MM.1S (cell line): ENCODE measurements at regions not wholly inside any gene's neighbourhood (a gene's known extent, or its start where the extent isn't known, plus 50 kb on each side); places are given as distances from the start of the nearest gene placed in this dataset.
A peak's percentile ranks its signal among the peaks of the same experiment; 100 is the strongest.

Experiments used
- DNase-seq: peaks from one replicate; pipeline ENCODE4 v3.0.0-alpha.2; 2015
- H2AFZ ChIP-seq: fragments of 300-600 bp; sonication (generic); 2 replicates; pipeline ENCODE4 v1.6.0; 2016; ENCODE audit warnings: antibody characterized with exemption, low read length
- H3F3A ChIP-seq: fragments of 300-600 bp; sonication (generic); 2 replicates; pipeline ENCODE4 v1.6.1; 2016; ENCODE audit warnings: mild to moderate bottlenecking, antibody characterized with exemption, low read length, moderate library complexity, mixed read lengths; ENCODE audit not compliant: insufficient read depth
- H3K27ac ChIP-seq: fragments of 300-600 bp; sonication (generic); 2 replicates; pipeline ENCODE4 v1.5.1; 2016; ENCODE audit warnings: mild to moderate bottlenecking, low read length
- H3K27me3 ChIP-seq: fragments of 300-600 bp; sonication (generic); replicated peaks from 2 replicates; pipeline ENCODE4 v1.6.0; 2016; ENCODE audit warnings: low read length; ENCODE audit not compliant: insufficient read depth
- H3K36me3 ChIP-seq: fragments of 300-600 bp; sonication (generic); replicated peaks from 2 replicates; pipeline ENCODE4 v1.6.1; 2016; ENCODE audit warnings: mild to moderate bottlenecking, low read length, mixed read lengths; ENCODE audit not compliant: insufficient read depth
- H3K4me1 ChIP-seq: fragments of 300-600 bp; sonication (generic); 2 replicates; pipeline ENCODE4 v1.6.1; 2016; ENCODE audit warnings: low read length, mixed read lengths
- H3K4me2 ChIP-seq: fragments of 300-600 bp; sonication (generic); 2 replicates; pipeline ENCODE4 v1.6.0; 2016; ENCODE audit warnings: low read depth, low read length
- H3K4me3 ChIP-seq: fragments of 300-600 bp; sonication (generic); 2 replicates; pipeline ENCODE4 v1.5.1; 2016; ENCODE audit warnings: low read length, mixed read lengths
- H3K79me2 ChIP-seq: fragments of 300-600 bp; sonication (generic); 2 replicates; pipeline ENCODE4 v1.6.1; 2016; ENCODE audit warnings: mixed run types, low read length, mixed read lengths
- H3K9ac ChIP-seq: fragments of 300-600 bp; sonication (generic); 2 replicates; pipeline ENCODE4 v1.6.1; 2016; ENCODE audit warnings: low read length, mixed read lengths
- H3K9me2 ChIP-seq: fragments of 300-600 bp; sonication (generic); replicated peaks from 2 replicates; pipeline ENCODE4 v1.6.1; 2016; ENCODE audit warnings: mild to moderate bottlenecking, low read length, mixed read lengths; ENCODE audit not compliant: insufficient read depth
- H3K9me3 ChIP-seq: fragments of 300-600 bp; sonication (generic); replicated peaks from 2 replicates; pipeline ENCODE4 v1.6.1; 2016; ENCODE audit warnings: mild to moderate bottlenecking, low read length, mixed read lengths; ENCODE audit not compliant: insufficient read depth
- H4K20me1 ChIP-seq: fragments of 300-600 bp; sonication (generic); 2 replicates; pipeline ENCODE4 v1.6.1; 2016; ENCODE audit warnings: mild to moderate bottlenecking, low read length, moderate library complexity, mixed read lengths; ENCODE audit not compliant: insufficient read depth
- CTCF ChIP-seq: fragments of 300-600 bp; sonication (generic); IDR thresholded peaks from 2 replicates; pipeline ENCODE4 v1.5.1; 2016; ENCODE audit warnings: antibody characterized with exemption, low read length, mixed read lengths
- EZH2 ChIP-seq: fragments of 300-600 bp; sonication (generic); optimal IDR thresholded peaks from 2 replicates; pipeline ENCODE3; 2017; ENCODE audit warnings: low read depth, mild to moderate bottlenecking, antibody characterized with exemption, low read length, mixed read lengths
- EZH2phosphoT487 ChIP-seq: fragments of 300-600 bp; sonication (generic); IDR thresholded peaks from 2 replicates; pipeline ENCODE4 v1.6.1; 2018; ENCODE audit warnings: antibody characterized with exemption, low read length

- DNase-seq, result no peak
- Histone ChIP-seq H4K20me1 (no peaks in the 10 kb centered on the region), H3K4me2 (no peak overlapping the region), H3K9me2 (no peaks in the 10 kb centered on the region), H3K79me2 (no peaks in the 10 kb centered on the region), H3K27ac (no peak overlapping the region), H3K36me3 (no peaks in the 10 kb centered on the region), H2AFZ (no peak overlapping the region), H3K27me3 (peaks cover 14% of the 10 kb centered on the region), H3K4me1 (no peaks in the 10 kb centered on the region), H3K9me3 (no peaks in the 10 kb centered on the region), H3F3A (no peaks in the 10 kb centered on the region), H3K9ac (no peak overlapping the region), H3K4me3 (no peak overlapping the region)
- TF ChIP-seq EZH2phosphoT487 (no peak), EZH2 (no peak), CTCF (no peak)
Observed at GRCh38 chr9:36744678-36745077, 172.0 kb downstream of the MELK start.

- no peak overlapping the region for H3K27ac ChIP-seq
- H3K9ac ChIP-seq, result no peak overlapping the region
- no peaks in the 10 kb centered on the region for H3K79me2 ChIP-seq
- no peaks in the 10 kb centered on the region for H4K20me1 ChIP-seq
- peaks cover 11% of the 10 kb centered on the region for H3K27me3 ChIP-seq
- H3K36me3 ChIP-seq, result no peaks in the 10 kb centered on the region
- no peak overlapping the region for H3K4me3 ChIP-seq
- no peaks in the 10 kb centered on the region for H3K4me1 ChIP-seq
- no peak for TF ChIP-seq EZH2
- H3F3A ChIP-seq, result no peaks in the 10 kb centered on the region
- no peak overlapping the region for H2AFZ ChIP-seq
- no peak overlapping the region for H3K4me2 ChIP-seq
- H3K9me3 ChIP-seq, result no peaks in the 10 kb centered on the region
- H3K9me2 ChIP-seq, result no peaks in the 10 kb centered on the region
- DNase-seq, result no peak
Observed at GRCh38 chr9:36745977-36746376, 173.3 kb downstream of the MELK start.

GRCh38 chr9:36746415-36746814 lies 173.7 kb downstream of the MELK start:
- no peaks in the 10 kb centered on the region for H3F3A ChIP-seq
- H3K4me3 ChIP-seq, result no peak overlapping the region
- no peak overlapping the region for H3K9ac ChIP-seq
- no peaks in the 10 kb centered on the region for H3K79me2 ChIP-seq
- H3K27me3 ChIP-seq, result peaks cover 16% of the 10 kb centered on the region
- H3K27ac ChIP-seq, result no peak overlapping the region
- H3K9me2 ChIP-seq, result no peaks in the 10 kb centered on the region
- no peaks in the 10 kb centered on the region for H4K20me1 ChIP-seq
- no peaks in the 10 kb centered on the region for H3K4me1 ChIP-seq
- H2AFZ ChIP-seq, result no peak overlapping the region
- DNase-seq, result no peak
- no peak for TF ChIP-seq EZH2phosphoT487
- no peak for TF ChIP-seq EZH2
- no peak for TF ChIP-seq CTCF
- H3K4me2 ChIP-seq, result no peak overlapping the region
- H3K36me3 ChIP-seq, result no peaks in the 10 kb centered on the region
- H3K9me3 ChIP-seq, result no peaks in the 10 kb centered on the region

- no peak overlapping the region for H2AFZ ChIP-seq
- H3F3A ChIP-seq, result no peaks in the 10 kb centered on the region
- H3K79me2 ChIP-seq, result no peaks in the 10 kb centered on the region
- H3K36me3 ChIP-seq, result no peaks in the 10 kb centered on the region
- TF ChIP-seq EZH2phosphoT487 (no peak), EZH2 (no peak), CTCF (no peak)
- no peak overlapping the region for H3K4me3 ChIP-seq
- no peaks in the 10 kb centered on the region for H3K9me3 ChIP-seq
- no peak overlapping the region for H3K9ac ChIP-seq
- no peaks in the 10 kb centered on the region for H3K9me2 ChIP-seq
- H3K27me3 ChIP-seq, result peaks cover 6% of the 10 kb centered on the region; the same call in 1 of the 2 replicates
- no peak overlapping the region for H3K27ac ChIP-seq
- H4K20me1 ChIP-seq, result no peaks in the 10 kb centered on the region
- no peak overlapping the region for H3K4me2 ChIP-seq
- H3K4me1 ChIP-seq, result no peaks in the 10 kb centered on the region
- peak; percentile 36 for DNase-seq
Observed at GRCh38 chr9:36748322-36748899, 175.7 kb downstream of the MELK start.
